ENCODE measurements at regions not wholly inside any gene's neighbourhood (a gene's known extent, or its start where the extent isn't known, plus 50 kb on each side); places are given as distances from the start of the nearest gene placed in this dataset.
"Not testable (repeated sequence)": the region's sequence is repeated elsewhere in the genome, so short reads cannot be mapped to it uniquely, and the experiment has no call there.

DNA sequence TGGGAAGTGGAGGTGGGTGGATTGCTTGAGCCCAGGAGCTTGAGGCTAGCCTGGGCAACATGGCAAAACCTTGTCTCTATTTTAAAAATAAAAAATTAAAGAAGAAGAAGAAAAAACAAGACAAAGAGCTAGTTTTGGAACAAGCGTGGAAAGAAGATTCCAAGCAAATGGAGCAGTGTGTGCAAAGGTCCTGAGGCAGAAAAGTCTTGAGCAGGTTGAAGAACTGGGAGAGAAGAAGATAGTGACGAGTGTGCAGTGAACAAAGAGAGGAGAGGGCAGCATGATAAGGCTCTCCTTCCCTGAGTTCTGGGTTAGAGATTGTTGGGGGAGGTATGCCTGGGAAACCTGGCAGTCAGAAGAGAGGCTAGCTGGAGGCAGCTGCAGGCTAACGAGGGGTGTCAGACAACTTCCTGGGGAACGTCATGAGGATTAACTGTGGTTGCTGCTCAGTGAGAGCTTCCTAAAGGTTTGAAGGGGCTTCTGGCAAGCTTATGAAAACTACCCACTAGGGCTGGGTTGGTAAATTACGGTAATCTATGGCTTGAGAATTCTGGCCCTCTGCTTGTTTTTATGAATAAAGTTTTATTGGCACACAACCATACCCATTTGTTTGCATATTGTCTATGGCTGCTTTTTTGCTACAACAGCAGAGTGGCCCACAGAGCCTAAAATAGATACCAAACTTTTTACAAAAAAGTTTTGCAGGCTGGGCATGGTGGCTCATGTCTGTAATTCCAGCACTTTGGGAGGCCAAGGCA, 128.9 kb downstream of the ZFP64 start:
- no peak overlapping the region for H3K27ac Mint-ChIP-seq
- H3K4me3 Mint-ChIP-seq, result no peak overlapping the region
- no peak for ATAC-seq
- H3K27me3 Mint-ChIP-seq, result no peaks in the 10 kb centered on the region
- H3K4me1 Mint-ChIP-seq, result no peaks in the 10 kb centered on the region
- peaks cover 4% of the 10 kb centered on the region for H3K9me3 Mint-ChIP-seq
- H3K36me3 Mint-ChIP-seq, result peaks cover 14% of the 10 kb centered on the region

DNA sequence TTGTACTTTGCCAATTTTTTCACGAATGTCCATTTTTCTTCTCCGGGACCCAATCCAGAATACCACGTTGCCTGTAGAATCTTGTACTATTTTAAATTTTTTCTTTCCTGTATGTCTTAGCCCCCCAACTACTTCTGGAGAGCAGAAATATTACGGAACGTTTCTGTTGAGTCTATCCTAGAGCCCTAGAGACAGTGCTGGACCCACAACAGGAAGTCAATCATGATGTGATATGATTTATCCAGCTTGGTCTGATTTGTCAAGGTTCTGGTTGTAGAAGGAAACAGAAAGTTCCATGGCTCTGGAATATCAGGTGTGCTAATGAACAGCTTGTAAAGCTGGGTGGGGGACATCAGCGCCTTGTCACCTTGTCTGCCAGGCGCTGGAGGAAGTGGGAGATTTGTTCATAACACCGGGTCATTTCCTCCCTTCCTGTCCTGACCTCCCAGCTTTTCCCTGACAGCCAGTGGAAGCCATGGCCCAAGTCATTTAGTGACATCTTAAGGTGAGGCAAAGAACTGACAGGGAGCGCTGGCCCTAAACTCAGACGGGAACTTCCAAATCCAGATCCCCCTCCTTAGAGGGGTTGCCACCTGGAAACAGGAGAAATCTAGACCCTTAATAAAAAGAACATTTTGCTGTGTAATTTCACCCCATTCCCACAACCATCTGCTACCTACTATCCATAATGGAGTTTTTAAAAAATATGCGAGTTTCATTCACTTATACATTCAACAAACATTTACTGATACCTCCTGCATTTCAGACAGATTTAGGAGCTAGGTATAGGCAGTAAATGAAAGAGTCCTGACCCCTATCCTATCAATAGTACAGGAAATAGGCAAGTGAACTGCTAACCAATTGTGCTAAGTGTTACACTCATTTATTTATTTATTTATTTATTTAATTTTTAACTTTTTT, 130.5 kb downstream of the ZFP64 start:
- no peak overlapping the region for H3K27ac Mint-ChIP-seq
- H3K4me3 Mint-ChIP-seq, result no peak overlapping the region
- no peaks in the 10 kb centered on the region for H3K27me3 Mint-ChIP-seq
- peaks cover 23% of the 10 kb centered on the region for H3K36me3 Mint-ChIP-seq
- peaks cover 10% of the 10 kb centered on the region for H3K9me3 Mint-ChIP-seq
- no peaks in the 10 kb centered on the region for H3K4me1 Mint-ChIP-seq
- no peak for ATAC-seq

DNA sequence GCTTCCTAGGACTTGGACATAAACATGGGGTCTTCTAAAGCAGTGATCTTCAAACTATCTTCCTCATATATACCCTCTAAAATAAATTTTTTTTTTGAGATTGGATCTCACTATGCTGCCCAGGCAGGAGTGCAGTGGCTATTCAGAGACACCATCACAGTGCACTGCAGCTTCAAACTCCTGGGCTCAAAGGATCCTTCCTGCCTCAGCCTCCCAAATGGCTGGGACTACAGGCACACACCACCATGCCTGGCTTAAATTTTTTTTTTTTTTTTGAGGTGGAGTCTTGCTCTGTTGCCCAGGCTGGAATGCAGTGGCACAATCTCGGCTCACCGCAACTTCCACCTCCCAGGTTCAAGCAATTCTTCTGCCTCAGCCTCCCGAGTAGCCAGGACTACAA, 134.4 kb downstream of the ZFP64 start:
- peaks cover 15% of the 10 kb centered on the region for H3K36me3 Mint-ChIP-seq
- not testable (repeated sequence) for H3K27me3 Mint-ChIP-seq, H3K27ac Mint-ChIP-seq, H3K4me3 Mint-ChIP-seq, H3K9me3 Mint-ChIP-seq, ATAC-seq, H3K4me1 Mint-ChIP-seq

DNA sequence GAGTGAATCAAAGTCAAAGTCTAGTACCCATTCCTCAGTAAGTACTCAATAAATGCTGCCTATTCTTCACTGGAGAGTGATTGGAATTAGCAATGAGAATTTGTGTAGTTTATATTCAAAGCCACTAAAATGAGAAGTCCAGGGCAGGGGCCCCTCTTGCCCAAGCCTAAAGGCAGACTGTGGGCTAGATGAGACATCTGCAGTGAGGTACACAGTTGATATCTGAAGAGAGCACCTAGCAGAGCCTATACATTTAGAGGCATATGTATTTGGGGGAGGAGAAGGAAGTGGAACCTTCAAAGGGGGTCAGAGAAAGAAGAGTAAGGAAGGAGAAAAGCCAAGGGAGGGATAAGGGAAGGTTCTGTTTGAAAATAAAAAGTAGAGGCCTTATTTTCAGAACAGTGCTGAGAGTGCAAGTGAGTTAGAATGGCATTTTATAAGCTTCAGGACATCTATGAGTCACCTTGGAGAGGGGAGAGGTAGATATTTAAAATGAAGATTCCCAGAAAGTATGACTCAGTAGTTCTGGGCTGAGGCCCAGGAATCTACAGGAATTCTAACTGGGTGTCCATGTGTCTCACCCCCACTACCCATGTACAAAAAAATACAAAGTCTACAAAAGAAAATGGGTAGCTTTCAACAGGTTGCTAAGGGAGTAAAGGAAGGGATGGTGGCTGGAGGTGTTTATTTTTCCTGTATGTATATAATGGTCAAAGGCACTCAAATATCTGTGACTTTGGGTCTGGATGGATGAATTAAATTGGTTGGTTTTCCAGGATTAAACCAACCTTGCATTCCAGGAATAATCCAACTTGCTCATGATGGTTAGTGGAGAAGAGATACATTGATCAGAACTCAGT, 135.1 kb downstream of the ZFP64 start:
- Mint-ChIP-seq H3K27me3 (no peaks in the 10 kb centered on the region), H3K36me3 (peaks cover 15% of the 10 kb centered on the region), H3K4me3 (no peak overlapping the region), H3K27ac (no peak overlapping the region), H3K9me3 (peaks cover 8% of the 10 kb centered on the region), H3K4me1 (no peaks in the 10 kb centered on the region)
- no peak for ATAC-seq

DNA sequence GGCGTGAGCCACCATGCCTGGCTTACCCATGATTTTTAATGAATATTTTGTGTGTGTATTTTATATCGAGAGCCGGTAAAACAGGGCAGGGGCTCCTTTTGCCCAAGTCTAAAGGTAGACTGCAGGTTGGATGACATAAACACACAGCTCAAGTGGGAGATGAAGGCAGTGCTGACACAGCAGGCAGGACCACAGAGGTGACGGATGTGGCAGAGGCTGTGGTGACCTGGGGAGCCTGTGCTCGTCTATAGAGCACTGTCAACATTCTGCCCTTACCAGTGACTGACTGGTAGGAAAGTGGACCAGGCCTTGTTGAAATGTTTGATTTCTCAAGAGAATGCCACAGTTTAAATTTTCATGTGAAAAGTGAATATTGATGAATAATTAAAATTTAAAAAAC, 137.5 kb downstream of the ZFP64 start:
- Mint-ChIP-seq H3K27ac (no peak overlapping the region), H3K9me3 (peaks cover 8% of the 10 kb centered on the region), H3K4me3 (no peak overlapping the region), H3K4me1 (no peaks in the 10 kb centered on the region), H3K27me3 (peaks cover 10% of the 10 kb centered on the region), H3K36me3 (peaks cover 15% of the 10 kb centered on the region)
- no peak for ATAC-seq

DNA sequence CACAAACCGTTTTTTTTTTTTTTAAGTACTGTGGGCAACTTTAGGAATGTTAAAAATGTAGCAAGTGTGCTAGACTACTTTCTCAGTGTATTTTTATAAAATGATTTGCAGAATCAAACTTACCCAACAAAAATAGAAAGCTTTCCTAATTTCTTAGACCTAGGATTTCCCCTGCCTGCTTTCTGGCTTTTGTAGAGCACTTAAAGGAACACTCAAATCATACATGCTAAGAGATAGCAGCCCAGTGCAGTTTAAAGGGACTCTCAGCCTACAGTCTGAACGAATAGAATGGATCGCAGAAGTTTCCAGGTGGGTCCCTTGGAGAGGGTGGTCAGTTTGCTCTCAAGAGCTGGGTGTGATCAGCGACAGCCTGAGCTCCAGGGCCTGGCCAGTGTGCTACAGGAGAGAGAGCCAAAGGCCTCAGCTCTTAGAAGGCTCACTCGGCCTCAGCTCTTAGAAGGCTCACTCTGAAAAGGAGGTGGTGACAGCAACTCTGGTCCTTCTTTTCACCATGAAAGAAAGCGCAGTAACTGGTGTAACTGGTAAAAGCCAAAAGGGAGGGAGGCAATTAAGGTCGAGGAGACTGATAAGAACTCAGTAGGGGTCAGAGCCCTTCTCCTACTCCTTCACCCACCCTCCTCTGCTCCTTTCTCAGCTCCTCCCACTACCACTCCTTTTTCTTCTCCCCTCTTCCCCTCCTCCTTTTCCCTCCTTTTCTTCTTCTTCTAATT, 142.4 kb downstream of the ZFP64 start:
- no peak overlapping the region for H3K4me3 Mint-ChIP-seq
- no peaks in the 10 kb centered on the region for H3K9me3 Mint-ChIP-seq
- no peaks in the 10 kb centered on the region for H3K36me3 Mint-ChIP-seq
- H3K4me1 Mint-ChIP-seq, result peaks cover 6% of the 10 kb centered on the region
- ATAC-seq, result no peak
- H3K27me3 Mint-ChIP-seq, result peaks cover 19% of the 10 kb centered on the region
- H3K27ac Mint-ChIP-seq, result no peak overlapping the region

DNA sequence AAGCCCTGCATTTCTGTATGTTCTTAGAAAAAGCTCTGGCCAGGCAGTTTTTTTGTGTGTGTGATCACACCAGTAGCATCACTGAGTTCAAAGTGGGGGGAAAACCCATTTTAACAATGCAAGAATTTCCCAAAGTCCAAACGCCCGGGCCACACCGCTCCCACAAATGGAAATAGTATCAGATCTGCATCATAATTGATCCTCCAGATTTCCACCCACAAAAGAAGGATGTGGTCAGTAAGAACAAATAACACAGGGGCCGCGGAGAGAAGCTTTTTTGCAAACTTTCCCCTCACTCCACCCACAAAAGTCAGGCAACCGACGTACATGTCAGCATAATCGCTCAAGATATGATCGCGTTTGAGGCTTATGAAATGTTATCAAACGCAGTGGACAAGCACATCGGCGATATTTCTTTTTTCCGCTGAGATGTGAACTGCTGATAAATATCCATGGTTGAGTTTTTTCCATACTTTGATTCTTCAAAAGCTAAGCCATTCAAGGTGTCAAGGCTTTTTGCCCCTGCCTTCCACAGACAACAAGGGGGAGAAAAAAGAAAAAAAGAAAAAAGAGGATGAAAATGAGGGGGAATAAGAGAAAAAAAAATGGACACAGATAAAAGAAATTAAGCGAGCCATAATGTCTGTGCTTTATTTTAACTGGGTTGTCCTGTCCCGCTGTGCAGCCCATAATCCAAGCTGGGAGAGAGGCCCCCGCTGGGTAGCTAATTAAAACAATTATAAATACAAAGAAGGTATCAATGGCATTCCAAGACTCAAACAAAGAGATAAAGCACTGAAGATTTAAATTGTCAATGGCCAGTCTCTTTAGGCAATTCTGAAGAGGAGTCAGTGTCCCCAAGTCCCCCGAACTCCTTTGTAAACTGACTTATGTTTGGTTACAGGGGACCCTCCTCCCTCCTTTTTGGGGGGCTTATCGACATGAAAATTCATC, 143.5 kb downstream of the ZFP64 start:
- no peaks in the 10 kb centered on the region for H3K9me3 Mint-ChIP-seq
- no peaks in the 10 kb centered on the region for H3K36me3 Mint-ChIP-seq
- peaks cover 6% of the 10 kb centered on the region for H3K4me1 Mint-ChIP-seq
- peaks cover 19% of the 10 kb centered on the region for H3K27me3 Mint-ChIP-seq
- H3K27ac Mint-ChIP-seq, result no peak overlapping the region
- H3K4me3 Mint-ChIP-seq, result no peak overlapping the region
- peak; percentile 53 for ATAC-seq

DNA sequence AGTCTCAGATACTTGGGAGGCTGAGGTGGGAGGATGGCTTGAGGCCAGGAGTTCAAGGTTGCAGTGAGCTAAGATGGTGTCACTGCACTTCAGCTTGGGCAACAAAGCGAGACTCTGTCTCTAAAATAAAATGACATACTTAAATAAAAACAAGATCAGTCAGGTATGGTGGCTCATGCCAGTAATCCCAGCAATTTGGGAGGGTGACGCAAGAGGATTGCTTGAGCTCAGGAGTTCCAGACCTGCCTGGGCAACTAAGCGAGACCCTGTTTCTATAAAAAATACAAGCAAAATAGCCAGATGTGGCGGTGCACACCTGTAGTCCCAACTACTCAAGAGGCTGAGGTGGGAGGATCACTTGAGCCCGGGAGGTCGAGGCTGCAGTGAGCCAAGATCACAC, 149.6 kb downstream of the ZFP64 start:
- no peaks in the 10 kb centered on the region for H3K36me3 Mint-ChIP-seq
- H3K27ac Mint-ChIP-seq, result no peak overlapping the region
- H3K4me1 Mint-ChIP-seq, result no peaks in the 10 kb centered on the region
- H3K9me3 Mint-ChIP-seq, result no peaks in the 10 kb centered on the region
- ATAC-seq, result no peak
- peaks cover 9% of the 10 kb centered on the region for H3K27me3 Mint-ChIP-seq
- no peak overlapping the region for H3K4me3 Mint-ChIP-seq

DNA sequence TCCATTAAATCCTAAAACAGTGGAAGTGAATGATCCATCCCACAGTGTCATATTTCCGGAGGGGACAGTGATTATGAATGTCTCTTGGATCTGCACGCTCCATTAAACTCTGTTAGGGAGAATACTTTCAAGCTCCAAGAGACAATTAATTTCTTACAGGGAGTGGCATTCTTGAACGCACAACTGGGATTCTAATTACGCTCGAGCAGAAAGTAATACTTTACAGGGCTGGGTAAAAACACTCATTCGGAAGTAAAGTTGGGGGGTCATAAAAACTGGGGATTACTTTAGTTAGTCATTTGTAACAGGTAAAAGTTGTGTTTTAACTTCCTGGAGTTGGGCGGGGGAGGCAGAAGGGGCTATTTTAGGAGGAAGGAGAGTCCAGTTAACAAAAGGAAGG, 151.8 kb downstream of the ZFP64 start:
- Mint-ChIP-seq H3K4me1 (no peaks in the 10 kb centered on the region), H3K27ac (no peak overlapping the region), H3K27me3 (no peaks in the 10 kb centered on the region), H3K9me3 (no peaks in the 10 kb centered on the region), H3K4me3 (no peak overlapping the region), H3K36me3 (no peaks in the 10 kb centered on the region)
- ATAC-seq, result no peak

DNA sequence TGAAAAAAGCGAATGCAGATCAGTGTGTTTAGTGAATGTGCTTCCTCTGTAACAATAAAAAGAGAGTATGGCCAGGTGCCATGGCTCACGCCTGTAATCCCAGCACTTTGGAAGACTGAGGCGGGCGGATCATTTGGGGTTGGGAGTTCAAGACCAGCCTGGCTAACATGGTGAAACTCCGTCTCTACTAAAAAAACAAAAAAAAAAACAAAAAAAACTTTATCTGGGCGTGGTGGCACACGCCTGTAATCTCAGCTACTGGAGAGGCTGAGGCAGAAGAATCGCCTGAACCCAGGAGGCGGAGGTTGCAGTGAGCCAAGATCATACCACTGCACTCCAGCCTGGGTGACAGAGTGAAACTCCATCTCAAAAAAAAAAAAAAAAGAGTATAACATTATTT, 152.9 kb downstream of the ZFP64 start:
- not testable (repeated sequence) for H3K27ac Mint-ChIP-seq, H3K36me3 Mint-ChIP-seq, ATAC-seq, H3K4me3 Mint-ChIP-seq, H3K4me1 Mint-ChIP-seq, H3K27me3 Mint-ChIP-seq, H3K9me3 Mint-ChIP-seq

DNA sequence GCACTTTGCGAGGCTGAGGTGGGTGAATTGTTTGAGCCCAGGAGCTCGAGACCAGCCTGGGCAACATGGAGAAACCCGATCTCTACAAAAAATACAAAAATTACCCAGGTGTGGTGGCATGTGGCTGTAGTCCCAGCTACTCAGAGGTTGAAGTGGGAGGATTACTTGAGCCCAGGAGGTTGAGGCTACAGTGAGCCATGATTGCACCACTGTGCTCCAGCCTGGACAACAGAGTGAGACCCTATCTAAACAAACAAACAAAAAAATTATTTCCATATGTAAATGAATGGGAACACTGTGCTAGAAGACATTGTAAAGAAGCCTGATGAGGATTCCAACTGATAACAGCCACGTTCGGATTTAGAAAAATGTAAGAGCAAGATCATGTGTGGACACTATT, 154.2 kb downstream of the ZFP64 start:
- H3K4me1 Mint-ChIP-seq, result no peaks in the 10 kb centered on the region
- no peak overlapping the region for H3K4me3 Mint-ChIP-seq
- no peak overlapping the region for H3K27ac Mint-ChIP-seq
- H3K36me3 Mint-ChIP-seq, result no peaks in the 10 kb centered on the region
- no peaks in the 10 kb centered on the region for H3K27me3 Mint-ChIP-seq
- H3K9me3 Mint-ChIP-seq, result no peaks in the 10 kb centered on the region
- no peak for ATAC-seq

DNA sequence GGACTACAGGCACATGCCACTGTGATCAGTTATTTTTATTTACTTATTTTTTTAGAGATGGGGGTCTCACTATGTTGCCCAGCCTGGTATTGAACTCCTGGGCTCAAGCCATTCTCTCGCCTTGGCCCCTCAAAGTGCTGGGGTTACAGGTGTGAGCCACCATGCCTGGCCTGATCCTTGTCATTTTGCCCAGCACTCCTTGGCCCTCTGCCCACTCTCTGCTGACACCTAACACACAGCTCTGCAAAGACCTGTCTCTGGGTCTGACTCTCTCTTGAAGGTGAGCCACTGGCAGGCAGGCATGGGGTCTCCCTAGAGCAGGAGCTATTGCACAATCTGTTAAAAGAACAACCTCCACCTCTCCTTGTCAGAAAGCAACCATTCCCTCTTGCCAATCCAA, 155.6 kb downstream of the ZFP64 start:
- no peak for ATAC-seq
- Mint-ChIP-seq H3K4me1 (no peaks in the 10 kb centered on the region), H3K36me3 (no peaks in the 10 kb centered on the region), H3K27me3 (peaks cover under 1% of the 10 kb centered on the region), H3K9me3 (no peaks in the 10 kb centered on the region), H3K4me3 (no peak overlapping the region), H3K27ac (no peak overlapping the region)

DNA sequence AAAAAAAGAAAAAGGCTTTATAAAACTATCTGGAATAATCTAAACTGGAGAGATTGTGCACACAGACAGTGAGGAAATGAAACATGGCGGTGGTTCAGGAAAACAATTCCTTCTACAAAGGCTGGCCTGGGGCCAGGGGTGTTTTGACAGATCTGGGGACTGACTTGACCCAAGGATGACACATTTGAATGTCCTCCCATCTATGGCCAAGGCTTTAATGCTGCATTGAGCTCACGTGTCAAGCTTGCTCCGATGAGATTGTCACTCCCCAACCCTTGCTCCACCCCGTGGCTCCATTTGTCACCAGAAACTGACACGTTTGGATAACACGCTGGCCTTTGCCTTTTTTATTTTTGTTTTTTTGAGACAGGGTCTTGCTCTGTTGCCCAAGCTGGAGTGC, 156.1 kb downstream of the ZFP64 start:
- Mint-ChIP-seq H3K4me3 (no peak overlapping the region), H3K9me3 (no peaks in the 10 kb centered on the region), H3K27me3 (peaks cover 5% of the 10 kb centered on the region), H3K27ac (no peak overlapping the region), H3K36me3 (no peaks in the 10 kb centered on the region), H3K4me1 (no peaks in the 10 kb centered on the region)
- ATAC-seq, result no peak

DNA sequence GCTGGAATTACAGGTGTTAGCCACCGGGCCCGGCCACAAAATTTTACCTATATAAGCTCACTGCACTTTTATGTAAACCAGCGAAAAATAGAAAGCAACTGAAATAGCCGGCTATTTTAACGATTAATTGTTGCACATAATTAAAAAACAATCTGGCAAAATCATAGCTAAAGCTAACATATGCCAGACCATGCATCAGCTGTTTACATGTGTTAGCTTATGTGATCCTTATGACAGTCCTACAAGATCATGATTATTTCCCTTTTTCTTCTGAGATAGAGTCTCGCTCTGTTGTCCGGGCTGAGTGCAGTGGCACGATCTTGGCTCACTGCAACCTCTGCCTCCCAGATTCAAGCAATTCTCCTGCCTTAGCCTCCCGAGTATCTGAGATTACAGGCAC, 157.0 kb downstream of the ZFP64 start:
- Mint-ChIP-seq H3K9me3 (no peaks in the 10 kb centered on the region), H3K4me1 (no peaks in the 10 kb centered on the region), H3K4me3 (no peak overlapping the region), H3K36me3 (no peaks in the 10 kb centered on the region), H3K27ac (no peak overlapping the region), H3K27me3 (peaks cover 7% of the 10 kb centered on the region)
- ATAC-seq, result no peak
